ENCODE measurements at regions not wholly inside any gene's neighbourhood (a gene's known extent, or its start where the extent isn't known, plus 50 kb on each side); places are given as distances from the start of the nearest gene placed in this dataset.

DNA sequence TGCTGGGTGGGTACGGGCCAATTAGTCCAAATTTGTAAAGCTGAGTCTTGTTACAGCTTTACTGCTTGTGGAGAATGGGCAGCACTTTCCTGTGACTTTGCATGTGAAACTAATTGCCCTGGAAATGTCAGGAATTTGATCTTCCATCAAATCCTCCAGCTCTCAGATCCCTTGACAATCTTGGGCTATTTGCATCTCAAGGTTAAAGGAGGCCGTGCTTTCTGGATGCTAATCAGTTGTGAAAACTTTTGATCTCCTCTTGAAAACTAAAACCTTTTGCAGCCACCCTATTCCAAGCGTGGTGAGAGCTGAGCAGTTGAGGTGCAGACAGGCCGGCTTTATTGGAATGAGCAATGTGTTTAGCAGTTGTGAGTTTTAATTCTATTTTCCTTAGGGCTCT lies 68.0 kb upstream of the CLINT1 start:
- Histone ChIP-seq H3K4me1 (ENCODE audit: low read length) (no peaks in the 10 kb centered on the region), H2AFZ (ENCODE audit: low read length) (no peak overlapping the region), H3K9me2 (replicated peaks; ENCODE audit: insufficient read depth, low read length) (no peaks in the 10 kb centered on the region), H3K4me2 (ENCODE audit: low read depth, low read length) (no peak overlapping the region), H3K27me3 (replicated peaks; ENCODE audit: insufficient read depth, low read length) (no peaks in the 10 kb centered on the region), H3K36me3 (replicated peaks; ENCODE audit: insufficient read depth, low read length) (no peaks in the 10 kb centered on the region), H3F3A (ENCODE audit: insufficient read depth, low read length) (no peaks in the 10 kb centered on the region), H4K20me1 (ENCODE audit: insufficient read depth, low read length) (no peaks in the 10 kb centered on the region), H3K79me2 (ENCODE audit: low read length) (no peaks in the 10 kb centered on the region), H3K4me3 (ENCODE audit: low read length) (no peak overlapping the region), H3K9ac (ENCODE audit: low read length) (no peak overlapping the region), H3K9me3 (replicated peaks; ENCODE audit: insufficient read depth, low read length) (no peaks in the 10 kb centered on the region), H3K27ac (ENCODE audit: low read length) (no peak overlapping the region)
- DNase-seq, result no peak
- TF ChIP-seq EZH2phosphoT487 (IDR thresholded peaks at IDR 0.05; ENCODE audit: low read length) (no peak), EZH2 (optimal IDR thresholded peaks at IDR 0.05; ENCODE audit: low read depth, low read length) (no peak)
- TF ChIP-seq, protein P1, sequence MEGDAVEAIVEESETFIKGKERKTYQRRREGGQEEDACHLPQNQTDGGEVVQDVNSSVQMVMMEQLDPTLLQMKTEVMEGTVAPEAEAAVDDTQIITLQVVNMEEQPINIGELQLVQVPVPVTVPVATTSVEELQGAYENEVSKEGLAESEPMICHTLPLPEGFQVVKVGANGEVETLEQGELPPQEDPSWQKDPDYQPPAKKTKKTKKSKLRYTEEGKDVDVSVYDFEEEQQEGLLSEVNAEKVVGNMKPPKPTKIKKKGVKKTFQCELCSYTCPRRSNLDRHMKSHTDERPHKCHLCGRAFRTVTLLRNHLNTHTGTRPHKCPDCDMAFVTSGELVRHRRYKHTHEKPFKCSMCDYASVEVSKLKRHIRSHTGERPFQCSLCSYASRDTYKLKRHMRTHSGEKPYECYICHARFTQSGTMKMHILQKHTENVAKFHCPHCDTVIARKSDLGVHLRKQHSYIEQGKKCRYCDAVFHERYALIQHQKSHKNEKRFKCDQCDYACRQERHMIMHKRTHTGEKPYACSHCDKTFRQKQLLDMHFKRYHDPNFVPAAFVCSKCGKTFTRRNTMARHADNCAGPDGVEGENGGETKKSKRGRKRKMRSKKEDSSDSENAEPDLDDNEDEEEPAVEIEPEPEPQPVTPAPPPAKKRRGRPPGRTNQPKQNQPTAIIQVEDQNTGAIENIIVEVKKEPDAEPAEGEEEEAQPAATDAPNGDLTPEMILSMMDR (IDR thresholded peaks at IDR 0.05; ENCODE audit: low read length), result no peak

GRCh38 chr5:157925786-157926671 lies 67.1 kb upstream of the CLINT1 start:
- Histone ChIP-seq H3K9me2 (replicated peaks; ENCODE audit: insufficient read depth, low read length) (no peaks in the 10 kb centered on the region), H3K9ac (ENCODE audit: low read length) (no peak overlapping the region), H3K79me2 (ENCODE audit: low read length) (no peaks in the 10 kb centered on the region), H3K4me1 (ENCODE audit: low read length) (no peaks in the 10 kb centered on the region), H3K4me2 (ENCODE audit: low read depth, low read length) (no peak overlapping the region), H2AFZ (ENCODE audit: low read length) (no peak overlapping the region), H3K27ac (ENCODE audit: low read length) (no peak overlapping the region), H3K4me3 (ENCODE audit: low read length) (no peak overlapping the region), H3K36me3 (replicated peaks; ENCODE audit: insufficient read depth, low read length) (no peaks in the 10 kb centered on the region), H3K9me3 (replicated peaks; ENCODE audit: insufficient read depth, low read length) (no peaks in the 10 kb centered on the region), H4K20me1 (ENCODE audit: insufficient read depth, low read length) (no peaks in the 10 kb centered on the region), H3F3A (ENCODE audit: insufficient read depth, low read length) (no peaks in the 10 kb centered on the region), H3K27me3 (replicated peaks; ENCODE audit: insufficient read depth, low read length) (no peaks in the 10 kb centered on the region)
- DNase-seq, result no peak
- TF ChIP-seq, protein P1 (IDR thresholded peaks at IDR 0.05; ENCODE audit: low read length), result no peak
- no peak for TF ChIP-seq EZH2phosphoT487 (IDR thresholded peaks at IDR 0.05; ENCODE audit: low read length)
- TF ChIP-seq EZH2 (optimal IDR thresholded peaks at IDR 0.05; ENCODE audit: low read depth, low read length), result no peak

DNA sequence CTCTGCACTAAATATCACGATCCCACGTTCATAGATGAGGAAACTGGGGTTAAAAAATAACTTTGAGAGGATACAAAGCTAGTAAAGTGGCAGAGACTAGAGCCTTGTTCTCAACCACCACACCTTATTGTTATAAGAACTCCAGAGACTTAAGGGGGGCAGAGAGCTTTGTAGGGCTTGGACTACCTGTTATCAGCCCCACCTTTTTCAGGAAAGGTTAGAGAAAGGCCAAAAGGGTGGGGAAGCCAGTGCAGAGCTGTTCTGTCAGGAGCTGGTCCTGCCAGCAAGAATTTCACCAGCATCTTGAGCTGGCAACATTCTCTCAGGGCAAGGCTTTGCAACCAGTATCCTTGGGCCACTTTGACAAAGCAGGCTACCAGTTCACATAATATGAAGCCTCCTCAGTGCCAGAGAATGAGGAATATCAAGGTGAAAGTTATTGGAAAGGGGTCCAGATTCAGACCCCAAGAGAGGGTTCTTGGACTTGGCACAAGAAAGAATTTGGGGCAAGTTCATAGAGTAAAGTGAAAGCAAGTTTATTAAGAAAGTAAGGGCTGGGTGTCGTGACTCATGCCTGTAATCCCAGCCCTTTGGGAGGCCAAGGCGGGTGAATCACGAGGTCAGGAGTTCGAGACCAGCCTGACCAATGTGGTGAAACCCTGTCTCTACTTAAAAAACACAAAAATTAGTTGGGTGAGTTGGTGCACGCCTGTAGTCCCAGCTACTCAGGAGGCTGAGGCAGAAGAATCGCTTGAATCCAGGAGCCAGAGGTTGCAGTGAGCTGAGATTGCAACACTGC lies 66.2 kb upstream of the CLINT1 start:
- no peaks in the 10 kb centered on the region for H3K27me3 ChIP-seq (replicated peaks; ENCODE audit: insufficient read depth, low read length)

More for the DNA sequence above, 66.2 kb upstream of the CLINT1 start:
- TF ChIP-seq EZH2phosphoT487 (IDR thresholded peaks at IDR 0.05; ENCODE audit: low read length) (no peak), EZH2 (optimal IDR thresholded peaks at IDR 0.05; ENCODE audit: low read depth, low read length) (no peak)
- TF ChIP-seq, protein P1 (IDR thresholded peaks at IDR 0.05; ENCODE audit: low read length), result no peak
- H3K4me2 ChIP-seq (ENCODE audit: low read depth, low read length), result no peak overlapping the region
- no peaks in the 10 kb centered on the region for H3F3A ChIP-seq (ENCODE audit: insufficient read depth, low read length)
- no peak for DNase-seq
- no peaks in the 10 kb centered on the region for H3K9me3 ChIP-seq (replicated peaks; ENCODE audit: insufficient read depth, low read length)
- H3K79me2 ChIP-seq (ENCODE audit: low read length), result no peaks in the 10 kb centered on the region
- H4K20me1 ChIP-seq (ENCODE audit: insufficient read depth, low read length), result no peaks in the 10 kb centered on the region
- H3K4me3 ChIP-seq (ENCODE audit: low read length), result no peak overlapping the region
- no peaks in the 10 kb centered on the region for H3K36me3 ChIP-seq (replicated peaks; ENCODE audit: insufficient read depth, low read length)
- no peak overlapping the region for H2AFZ ChIP-seq (ENCODE audit: low read length)
- no peaks in the 10 kb centered on the region for H3K9me2 ChIP-seq (replicated peaks; ENCODE audit: insufficient read depth, low read length)
- no peak overlapping the region for H3K27ac ChIP-seq (ENCODE audit: low read length)
- no peaks in the 10 kb centered on the region for H3K4me1 ChIP-seq (ENCODE audit: low read length)
- H3K9ac ChIP-seq (ENCODE audit: low read length), result no peak overlapping the region

All from MM.1S (cell line).